Transverse colon (tissue), 4 donors: ENCODE measurements at regions not wholly inside any gene's neighbourhood (a gene's known extent, or its start where the extent isn't known, plus 50 kb on each side); places are given as distances from the start of the nearest gene placed in this dataset.

Source experiments
- DNase-seq: peaks from one replicate; pipeline ENCODE4 v3.0.0-alpha.2; 2019
- H3K27ac ChIP-seq, 4 donors: fragments of 200-600 bp; sonication (generic); 2 replicates each; pipeline ENCODE4 v1.5.1; 2016 to 2018; ENCODE audit warnings: inconsistent platforms in 4 of 4
- H3K27me3 ChIP-seq: fragments of 200-600 bp; sonication (generic); 2 replicates; pipeline ENCODE4 v1.5.1; 2017; ENCODE audit warnings: inconsistent platforms
- H3K36me3 ChIP-seq, 4 donors: fragments of 200-600 bp; sonication (generic); 2 replicates each; pipeline ENCODE4 v1.5.1; 2017 to 2019; ENCODE audit warnings: inconsistent platforms in 4 of 4
- H3K4me1 ChIP-seq, 4 donors: fragments of 200-600 bp; sonication (generic); 2 replicates each; pipeline ENCODE4 v1.5.1; 2017 to 2020; ENCODE audit warnings: inconsistent platforms in 4 of 4
- H3K4me3 ChIP-seq, 4 donors: fragments of 200-600 bp; sonication (generic); 1 replicate in 1 of 4; 2 replicates in 3 of 4; pipeline versions ENCODE4 v1.5.1 to v1.6.1; 2017 to 2019; ENCODE audit warnings: inconsistent platforms in 4 of 4
- H3K9me3 ChIP-seq, 2 donors: fragments of 200-600 bp; sonication (generic); 2 replicates each; pipeline ENCODE4 v1.5.1; 2017 to 2019; ENCODE audit warnings: inconsistent platforms in 2 of 2
- EP300 ChIP-seq: sonication (generic); formaldehyde crosslinking; IDR thresholded peaks from one replicate; pipeline ENCODE4 v1.6.1; 2017; ENCODE audit warnings: antibody characterized with exemption, low read depth
- POLR2A ChIP-seq: fragments of 450-650 bp; IDR thresholded peaks from one replicate; pipeline ENCODE4 v1.6.1; 2016; ENCODE audit warnings: antibody characterized with exemption, mild to moderate bottlenecking, moderate library complexity
- POLR2AphosphoS5 ChIP-seq, 3 donors: sonication (generic); formaldehyde crosslinking; IDR thresholded peaks; one replicate each; pipeline ENCODE4 v1.6.1; 2016; ENCODE audit warnings: antibody characterized with exemption in 3 of 3
- WGBS, 2 donors: methylation state at CpG; one replicate each; pipeline ENCODE4 v1.1.5; 2018; ENCODE audit warnings: low coverage in 1 of 2; 5-methylcytosine and 5-hydroxymethylcytosine counted together
- in situ Hi-C, 4 donors: fragments of 200-750 bp; cut with MboI; loops; one replicate each; pipeline versions ENCODE4 v1.15.0 to v1.15.1; 2017; ENCODE audit warnings: low sequenced_read_pairs in 3 of 4, low pct_ligation_motif_present in 1 of 4, low pct_unique_long_range_greater_than_20kb in 1 of 4
- intact Hi-C: fragments of 100-400 bp; cut with DNase I; formaldehyde crosslinking; loops from one replicate; pipeline ENCODE4 v1.15.1; 2023; ENCODE audit warnings: low total_unique reads
- TF ChIP-seq, protein P1 (sequence below), 5 experiments: fragments of 200-600 bp in 3 of 5; fragments of 450-650 bp in 2 of 5; sonication (generic) in 3 of 5; IDR thresholded peaks; 1 replicate in 2 of 5; 2 replicates in 3 of 5; pipeline ENCODE4 v1.5.1; 2016 to 2017; ENCODE audit warnings: antibody characterized with exemption in 5 of 5, inconsistent platforms in 3 of 5, mild to moderate bottlenecking in 2 of 5, moderate library complexity in 1 of 5

GRCh38 chr10:36650274-36650673, 475.1 kb upstream of the ANKRD30A start:
- DNase-seq, result no peak
- Histone ChIP-seq H3K4me3 (no peak overlapping the region), H3K9me3 (no peaks in the 10 kb centered on the region), H3K27ac (no peak overlapping the region), H3K4me1 (no peaks in the 10 kb centered on the region), H3K27me3 (no peaks in the 10 kb centered on the region), H3K36me3 (no peaks in the 10 kb centered on the region)
- intact Hi-C loops, result no loop called here
- in situ Hi-C loops, result no loop called here
- TF ChIP-seq EP300, result no peak
- TF ChIP-seq, protein P1, sequence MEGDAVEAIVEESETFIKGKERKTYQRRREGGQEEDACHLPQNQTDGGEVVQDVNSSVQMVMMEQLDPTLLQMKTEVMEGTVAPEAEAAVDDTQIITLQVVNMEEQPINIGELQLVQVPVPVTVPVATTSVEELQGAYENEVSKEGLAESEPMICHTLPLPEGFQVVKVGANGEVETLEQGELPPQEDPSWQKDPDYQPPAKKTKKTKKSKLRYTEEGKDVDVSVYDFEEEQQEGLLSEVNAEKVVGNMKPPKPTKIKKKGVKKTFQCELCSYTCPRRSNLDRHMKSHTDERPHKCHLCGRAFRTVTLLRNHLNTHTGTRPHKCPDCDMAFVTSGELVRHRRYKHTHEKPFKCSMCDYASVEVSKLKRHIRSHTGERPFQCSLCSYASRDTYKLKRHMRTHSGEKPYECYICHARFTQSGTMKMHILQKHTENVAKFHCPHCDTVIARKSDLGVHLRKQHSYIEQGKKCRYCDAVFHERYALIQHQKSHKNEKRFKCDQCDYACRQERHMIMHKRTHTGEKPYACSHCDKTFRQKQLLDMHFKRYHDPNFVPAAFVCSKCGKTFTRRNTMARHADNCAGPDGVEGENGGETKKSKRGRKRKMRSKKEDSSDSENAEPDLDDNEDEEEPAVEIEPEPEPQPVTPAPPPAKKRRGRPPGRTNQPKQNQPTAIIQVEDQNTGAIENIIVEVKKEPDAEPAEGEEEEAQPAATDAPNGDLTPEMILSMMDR (IDR thresholded peaks at IDR 0.05), result no peak
- no peak for TF ChIP-seq POLR2AphosphoS5 (IDR thresholded peaks at IDR 0.05)
- no peak for TF ChIP-seq POLR2A
- WGBS, 2 donors, result 90% methylated on average over 6 of the region's 6 CpGs

DNA sequence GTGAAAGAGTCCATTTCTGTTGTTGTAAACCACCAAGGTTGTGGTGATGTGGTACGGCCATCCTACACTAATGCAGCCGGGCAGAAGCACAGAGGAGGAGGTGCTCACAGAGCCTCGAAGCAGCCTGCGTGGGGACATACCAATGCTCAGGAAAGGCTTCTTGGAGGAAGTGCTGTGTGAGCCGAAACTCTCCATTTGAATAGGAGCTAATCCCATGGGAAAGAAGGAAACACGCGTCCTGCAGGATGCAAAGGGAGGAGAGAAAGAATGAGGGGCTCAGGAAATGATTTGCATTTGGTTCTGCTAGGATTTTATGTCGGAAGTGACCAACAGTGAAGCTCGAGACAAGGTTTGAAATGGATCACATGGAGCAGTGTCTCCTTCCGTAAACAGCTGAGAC, 477.9 kb upstream of the ANKRD30A start:
- H3K4me1 ChIP-seq, result no peaks in the 10 kb centered on the region
- intact Hi-C loops (no loop called here), in situ Hi-C loops (no loop called here)
- H3K27me3 ChIP-seq, result no peaks in the 10 kb centered on the region
- H3K9me3 ChIP-seq, result no peaks in the 10 kb centered on the region
- no peak overlapping the region for H3K27ac ChIP-seq
- no peak for DNase-seq
- H3K36me3 ChIP-seq, result no peaks in the 10 kb centered on the region
- TF ChIP-seq, protein P1 (IDR thresholded peaks at IDR 0.05), result no peak
- TF ChIP-seq EP300 (no peak), POLR2A (no peak), POLR2AphosphoS5 (IDR thresholded peaks at IDR 0.05) (no peak)
- WGBS, 2 donors, result 54 to 86% methylated on average over 3 to 10 of the region's 10 CpGs
- no peak overlapping the region for H3K4me3 ChIP-seq

DNA sequence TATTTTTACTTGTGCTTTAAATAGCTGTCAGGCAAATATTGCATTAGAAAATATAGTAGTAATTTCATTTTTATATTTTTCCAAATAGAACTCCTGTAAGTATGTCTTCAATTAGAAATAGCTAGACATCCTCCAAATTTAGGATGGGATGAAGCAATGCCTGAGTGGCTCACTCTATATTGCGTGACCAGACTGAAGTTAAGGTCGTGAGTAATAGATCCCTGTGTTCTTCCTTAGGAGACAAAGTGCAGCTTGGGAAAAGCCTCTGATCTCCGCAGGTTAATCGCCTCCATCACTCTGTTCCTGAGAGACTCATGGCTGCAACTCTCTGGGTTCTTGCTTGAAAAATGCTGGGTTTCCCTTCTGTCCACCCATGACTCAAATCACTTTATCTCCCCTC, 484.8 kb upstream of the ANKRD30A start:
- Histone ChIP-seq H3K27me3 (no peaks in the 10 kb centered on the region), H3K27ac (no peak overlapping the region), H3K4me1 (no peaks in the 10 kb centered on the region), H3K9me3 (no peaks in the 10 kb centered on the region), H3K4me3 (no peak overlapping the region), H3K36me3 (no peaks in the 10 kb centered on the region)
- in situ Hi-C loops (no loop called here), intact Hi-C loops (no loop called here)
- DNase-seq, result no peak
- 92% methylated on average over 4 of the region's 4 CpGs; no CpG with 5 or more reads in 1 of the 2 donors for WGBS, 2 donors
- TF ChIP-seq EP300, result no peak
- TF ChIP-seq, protein P1 (IDR thresholded peaks at IDR 0.05), result no peak
- no peak for TF ChIP-seq POLR2AphosphoS5 (IDR thresholded peaks at IDR 0.05)

- Histone ChIP-seq H3K36me3 (no peaks in the 10 kb centered on the region), H3K9me3 (no peaks in the 10 kb centered on the region), H3K27ac (no peak overlapping the region), H3K4me1 (no peaks in the 10 kb centered on the region), H3K27me3 (no peaks in the 10 kb centered on the region), H3K4me3 (no peak overlapping the region)
- WGBS, 2 donors, result 75 to 89% methylated on average over 3 of the region's 3 CpGs
- intact Hi-C loops (no loop called here), in situ Hi-C loops (no loop called here)
- no peak for DNase-seq
- TF ChIP-seq, protein P1 (IDR thresholded peaks at IDR 0.05), result no peak
- TF ChIP-seq POLR2A, result no peak
- TF ChIP-seq EP300, result no peak
These were observed 486.8 kb upstream of the ANKRD30A start for GRCh38 chr10:36638462-36639155.
